Raji (cell line): ENCODE measurements at regions not wholly inside any gene's neighbourhood (a gene's known extent, or its start where the extent isn't known, plus 50 kb on each side); places are given as distances from the start of the nearest gene placed in this dataset.

Experiments used
- POLR2A ChIP-seq: IDR thresholded peaks from 2 replicates; pipeline ENCODE4 v1.6.1; 2011; ENCODE audit warnings: low read depth, low read length, control low read depth; ENCODE audit not compliant: insufficient read depth

DNA sequence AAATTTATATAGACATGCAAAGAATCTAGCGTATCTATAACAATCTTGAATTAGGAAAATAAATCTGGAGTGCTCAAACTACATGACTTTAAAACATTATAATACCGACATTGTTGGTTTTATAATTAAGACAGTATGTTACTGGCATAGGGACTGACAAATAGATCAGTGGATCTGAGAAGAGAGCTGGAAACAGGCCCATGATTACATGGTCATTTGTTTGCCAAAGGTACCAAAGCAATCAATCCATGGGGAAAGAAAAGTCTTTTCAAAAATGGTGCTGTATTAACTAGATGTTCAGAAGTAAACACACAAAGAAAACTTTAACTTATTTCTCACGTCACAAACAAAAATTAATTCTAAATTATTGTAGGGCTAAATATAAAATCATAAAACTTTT lies 124.2 kb downstream of the BCL2L11 start:
- TF ChIP-seq POLR2A, result no peak

DNA sequence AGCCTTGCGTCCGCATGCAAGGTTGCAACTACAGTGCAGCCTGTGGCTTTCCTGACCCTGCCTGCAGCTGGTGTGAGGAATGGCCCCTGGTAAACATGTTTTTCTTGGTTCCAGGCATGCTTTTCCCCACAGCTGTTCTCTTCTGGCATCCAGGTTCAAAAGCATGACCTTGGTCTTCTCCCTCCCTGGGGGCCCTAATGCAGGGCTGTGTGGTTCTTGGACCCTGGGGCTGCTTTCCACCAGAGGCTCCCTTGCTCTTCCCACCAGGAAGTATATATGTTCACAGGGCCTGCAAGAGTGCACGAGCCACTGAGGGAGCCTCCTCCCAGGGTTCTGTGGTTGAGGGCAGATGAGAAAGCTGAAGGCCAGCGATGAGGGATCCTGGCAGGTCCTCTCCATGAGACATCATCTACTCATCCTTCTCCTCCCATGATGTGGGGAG lies 125.9 kb downstream of the BCL2L11 start:
- no peak for TF ChIP-seq POLR2A

- no peak for TF ChIP-seq POLR2A
Measured at GRCh38 chr2:111247491-111247890, 126.8 kb downstream of the BCL2L11 start.

- TF ChIP-seq POLR2A, result no peak
Measured at GRCh38 chr2:111249806-111250205, 129.1 kb downstream of the BCL2L11 start.

GRCh38 chr2:111250448-111251030 lies 129.8 kb downstream of the BCL2L11 start:
- TF ChIP-seq POLR2A, result no peak

GRCh38 chr2:111251711-111252110 lies 131.0 kb downstream of the BCL2L11 start:
- no peak for TF ChIP-seq POLR2A

DNA sequence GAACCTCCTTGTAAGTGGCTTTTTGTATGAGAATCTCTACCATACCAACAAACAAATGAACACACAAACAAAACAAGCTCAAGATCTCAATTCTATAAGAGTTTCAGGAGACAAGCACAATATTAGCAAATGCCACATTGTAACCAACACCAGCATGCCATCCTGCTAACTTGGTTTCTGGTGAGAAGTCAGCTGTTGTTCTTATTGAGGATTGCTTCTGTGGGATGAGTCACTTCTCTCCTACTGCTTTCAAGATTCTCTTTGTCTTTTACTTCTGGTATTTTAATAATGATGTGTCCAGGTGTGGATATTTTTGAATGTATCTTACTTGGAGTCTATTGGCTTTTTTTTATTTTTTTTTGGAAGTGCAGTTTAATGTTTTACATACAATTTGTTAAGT lies 131.7 kb downstream of the BCL2L11 start:
- TF ChIP-seq POLR2A, result no peak

DNA sequence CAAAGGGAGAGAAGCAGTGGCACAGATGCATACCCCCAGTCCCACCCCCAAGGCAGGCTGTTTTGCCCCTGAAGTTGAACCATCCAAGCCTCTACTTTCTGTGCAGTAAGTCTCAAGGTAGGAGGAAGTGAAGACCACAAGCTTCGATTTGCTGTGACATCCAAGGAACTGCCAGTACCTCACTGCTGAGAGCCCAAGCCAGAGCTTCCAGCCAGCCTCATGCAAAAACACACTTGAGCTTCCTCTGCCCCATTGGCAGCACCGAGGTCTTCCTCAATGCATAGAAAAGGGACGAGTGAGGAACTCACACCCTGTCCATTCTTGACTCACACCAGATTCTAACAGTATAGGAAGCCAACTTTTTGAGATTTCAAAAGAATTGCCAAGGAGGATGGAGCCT lies 311.7 kb downstream of the BCL2L11 start:
- peak; percentile 52; the same call in 1 of the 2 replicates for TF ChIP-seq POLR2A

DNA sequence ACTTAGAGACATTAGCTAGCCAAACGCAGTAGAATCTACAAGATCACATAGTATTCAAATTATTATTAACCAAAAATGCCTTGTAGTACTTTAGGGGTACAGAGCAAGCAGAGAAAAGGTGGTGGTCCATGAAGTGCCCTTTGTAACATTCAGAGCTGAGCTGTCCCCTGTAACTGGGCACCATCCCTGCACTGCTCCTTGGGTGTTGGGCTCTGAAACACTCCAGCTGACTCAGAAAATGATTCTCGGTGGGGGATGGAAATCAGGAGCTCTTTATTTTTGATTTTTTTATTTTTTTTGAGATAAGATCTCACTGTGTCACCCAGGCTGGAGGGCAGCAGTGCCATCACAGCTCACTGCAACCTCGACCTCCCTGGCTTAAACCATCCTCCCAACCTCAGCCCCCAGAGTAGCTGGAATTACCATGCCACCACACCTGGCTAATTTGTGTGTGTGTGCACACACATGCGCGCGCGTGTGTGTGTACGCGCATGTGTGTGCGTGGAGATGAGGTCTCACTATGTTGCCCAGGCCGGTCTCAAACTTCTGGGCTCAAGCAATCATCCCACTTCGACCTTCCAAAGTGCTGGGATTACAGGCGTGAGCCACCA lies 342.6 kb downstream of the BCL2L11 start:
- TF ChIP-seq POLR2A, result peak; percentile 16; the same call in 1 of the 2 replicates

DNA sequence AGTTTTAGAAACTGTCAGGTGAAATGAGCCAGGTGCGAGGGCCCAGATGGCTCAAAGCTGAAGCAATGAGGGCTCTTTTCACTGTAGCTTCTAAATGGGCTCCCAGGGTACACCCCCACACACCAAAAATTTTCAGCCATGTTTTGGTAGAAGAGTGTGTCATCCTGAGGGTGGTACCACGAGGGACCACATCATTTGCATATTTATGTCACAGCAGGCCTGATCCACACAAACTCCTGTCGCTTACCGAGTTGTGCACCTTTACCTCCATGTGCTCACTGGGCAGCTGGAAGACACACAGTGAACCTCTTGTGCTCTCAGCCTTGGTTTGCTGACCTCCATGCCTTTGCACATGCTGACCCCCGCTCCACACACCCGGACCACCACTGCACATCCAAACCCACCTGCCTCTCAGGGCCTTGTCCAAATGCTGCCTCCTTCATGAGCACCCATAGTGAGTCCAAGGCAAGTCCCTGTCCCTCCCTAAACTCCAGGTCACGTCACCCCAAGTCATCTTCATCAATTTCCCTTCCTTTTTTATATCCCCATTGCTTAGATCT lies 352.2 kb downstream of the BCL2L11 start:
- TF ChIP-seq POLR2A, result 0 out of 2 replicates have a peak, but pooled peaks have one; percentile 34

- 0 out of 2 replicates have a peak, but pooled peaks have one; percentile 18 for TF ChIP-seq POLR2A
Measured at GRCh38 chr2:111480633-111481032, 359.9 kb downstream of the BCL2L11 start.

DNA sequence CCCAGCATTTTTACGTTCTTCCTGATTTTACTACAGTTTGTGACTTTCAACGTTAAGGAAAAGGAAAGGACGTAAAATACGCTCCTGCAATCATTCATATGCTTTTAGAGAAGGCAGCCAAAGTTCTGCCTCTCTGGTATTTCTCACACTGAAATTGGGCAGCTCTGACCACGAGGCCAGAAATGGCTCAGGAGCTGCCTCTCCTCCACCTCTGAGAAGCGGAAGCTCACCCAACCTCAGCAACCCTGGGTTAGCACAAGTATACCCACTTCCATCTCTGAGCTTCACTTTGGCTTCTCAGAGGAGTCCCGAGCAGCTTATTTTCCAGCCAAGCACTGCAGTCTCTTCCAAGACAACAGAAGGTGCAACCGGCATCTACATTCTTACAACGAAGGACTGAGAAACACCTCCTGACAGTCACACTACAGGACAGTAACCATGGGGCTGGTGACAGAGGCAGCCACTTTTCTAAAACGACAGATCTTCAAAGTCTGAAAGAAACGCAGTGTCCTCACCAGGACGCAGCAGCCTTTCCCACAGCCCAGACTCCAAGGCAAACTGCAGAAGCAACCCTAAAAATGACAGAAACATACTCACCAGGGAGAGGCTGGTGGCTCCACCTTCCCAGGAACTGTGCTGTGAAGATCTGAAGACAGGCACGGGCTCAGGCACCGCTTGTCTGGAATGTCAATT lies 373.7 kb downstream of the BCL2L11 start:
- peak; percentile 31; the same call in 1 of the 2 replicates for TF ChIP-seq POLR2A

DNA sequence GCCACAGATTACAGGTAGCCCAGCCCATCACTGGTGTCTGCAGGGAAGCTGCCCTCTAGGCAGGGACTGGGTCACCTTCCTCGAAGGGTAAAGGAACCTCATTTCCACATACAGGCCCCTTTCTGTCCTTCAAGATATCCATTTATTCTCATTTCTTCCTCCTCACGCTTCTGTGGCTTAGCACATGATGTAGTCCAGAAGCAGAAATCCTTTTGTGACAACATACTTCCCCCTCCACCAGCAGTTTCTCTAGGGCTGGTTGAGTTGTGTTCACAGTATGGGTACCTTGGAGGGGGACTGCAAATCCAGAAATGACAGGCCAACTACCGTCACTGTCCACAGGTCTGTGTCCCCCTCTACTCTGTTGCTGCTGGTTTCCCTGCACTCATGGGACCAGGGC lies 364.9 kb downstream of the ANAPC1 start:
- TF ChIP-seq POLR2A, result no peak

GRCh38 chr2:111522231-111522768 lies 361.7 kb downstream of the ANAPC1 start:
- no peak for TF ChIP-seq POLR2A

- no peak for TF ChIP-seq POLR2A
Measured at GRCh38 chr2:111523009-111523408, 361.0 kb downstream of the ANAPC1 start.
